ENCODE measurements at regions not wholly inside any gene's neighbourhood (a gene's known extent, or its start where the extent isn't known, plus 50 kb on each side); places are given as distances from the start of the nearest gene placed in this dataset.

DNA sequence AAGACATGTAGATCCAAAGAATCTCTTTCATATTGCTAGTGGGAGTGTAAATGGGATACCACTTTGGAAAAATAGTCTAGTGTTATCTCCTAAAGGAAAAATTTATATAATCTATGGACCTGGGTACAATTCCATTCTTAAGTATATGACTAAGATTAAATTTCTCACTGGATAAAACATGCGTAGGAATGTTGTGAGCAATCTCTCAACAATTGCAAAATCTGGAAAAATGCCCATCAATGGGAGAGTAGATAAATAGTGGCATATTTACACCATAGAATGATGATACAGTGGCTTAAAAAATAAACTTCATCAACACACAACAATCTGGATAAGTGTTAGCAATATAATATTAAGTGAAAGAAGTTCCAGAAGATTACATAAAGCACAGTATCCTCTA lies 469.5 kb downstream of the MAN2A1 start:
- no peak for DNase-seq

- DNase-seq: no peak
These were observed 471.4 kb downstream of the MAN2A1 start for GRCh38 chr5:110161162-110161561.

DNA sequence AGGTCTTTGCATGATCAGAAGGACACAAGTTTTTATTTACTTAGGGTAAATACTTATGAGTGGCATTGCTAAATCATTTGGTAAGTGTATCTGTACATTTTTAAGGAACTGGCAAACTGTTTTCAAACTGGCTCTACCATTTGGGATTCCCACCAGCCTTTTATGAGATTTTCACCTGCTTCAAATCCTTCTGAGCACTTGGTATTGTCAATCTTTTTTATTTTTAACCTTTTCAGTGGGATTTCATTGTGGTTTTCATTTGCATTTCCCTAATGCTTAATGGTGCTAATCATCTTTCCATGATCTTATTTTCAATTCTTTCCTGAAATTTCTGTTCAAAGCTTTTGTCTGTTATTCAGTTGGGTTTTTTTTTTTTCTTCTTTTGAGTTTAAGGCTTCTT lies 475.6 kb downstream of the MAN2A1 start:
- no peak for DNase-seq

DNA sequence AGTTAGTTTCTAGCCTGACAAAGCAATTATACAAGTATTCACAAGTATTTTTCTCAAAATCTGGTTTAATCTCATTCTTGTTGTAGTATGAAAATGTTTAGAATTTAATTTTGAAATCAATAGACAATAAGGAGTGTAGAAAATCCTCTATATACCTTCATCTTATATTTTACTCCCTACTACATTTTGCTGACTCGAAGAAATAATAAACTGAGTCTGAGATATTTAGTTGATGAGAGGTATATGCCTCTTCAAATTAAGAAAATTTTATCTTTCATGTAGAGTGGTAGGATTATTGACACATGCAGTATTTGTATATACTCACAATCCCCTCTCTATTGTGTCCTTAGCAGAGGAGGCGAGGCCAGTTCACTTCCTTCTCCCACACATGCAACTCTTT lies 477.7 kb downstream of the MAN2A1 start:
- no peak for DNase-seq

GRCh38 chr5:110169461-110169860 lies 479.7 kb downstream of the MAN2A1 start:
- DNase-seq: no peak

GRCh38 chr5:110177729-110178128 lies 488.0 kb downstream of the MAN2A1 start:
- no peak for DNase-seq

DNA sequence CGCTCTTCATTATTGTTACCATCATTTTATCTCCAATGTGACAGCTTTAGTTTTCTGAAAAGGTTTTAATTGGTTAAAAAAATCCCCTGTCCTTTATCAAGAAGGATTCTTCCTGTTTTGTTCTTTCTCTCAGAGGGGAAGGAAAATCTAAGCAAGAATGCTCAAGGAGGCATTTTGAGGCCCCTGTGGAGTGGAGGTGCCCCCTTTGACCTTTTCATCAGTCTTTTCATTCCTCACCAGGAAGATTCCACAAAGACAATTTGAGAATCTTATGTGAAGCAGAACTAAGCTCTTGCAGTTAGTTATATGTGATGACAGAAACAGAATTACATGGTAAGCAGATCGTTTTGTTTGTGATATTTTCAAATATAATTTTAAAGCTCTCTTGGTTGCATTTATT lies 489.6 kb downstream of the MAN2A1 start:
- no peak for DNase-seq

- no peak for DNase-seq
These were observed 504.5 kb downstream of the MAN2A1 start for GRCh38 chr5:110194191-110194590.

DNA sequence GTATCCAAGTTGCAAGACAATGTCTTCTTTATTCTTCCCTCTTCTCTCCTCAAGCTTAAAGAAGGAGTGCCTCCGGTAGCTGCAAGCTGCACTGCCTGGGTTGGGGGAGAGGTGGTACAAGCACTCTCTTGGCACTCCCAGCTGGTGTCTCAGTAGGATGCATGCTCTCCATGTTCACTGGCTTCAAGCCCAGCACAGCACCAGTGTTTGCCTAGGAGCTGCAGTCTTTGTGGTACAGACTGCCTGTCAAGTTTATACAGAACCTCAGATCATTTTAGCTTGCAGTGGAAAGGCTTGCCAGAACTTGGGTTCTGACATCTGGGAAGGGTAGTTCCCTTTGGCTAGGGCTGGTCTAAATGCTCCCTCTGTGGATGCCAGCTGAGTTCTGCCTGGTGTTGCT lies 505.6 kb downstream of the MAN2A1 start:
- DNase-seq: no peak

- no peak for DNase-seq
These were observed 512.1 kb downstream of the MAN2A1 start for GRCh38 chr5:110201791-110202190.

DNA sequence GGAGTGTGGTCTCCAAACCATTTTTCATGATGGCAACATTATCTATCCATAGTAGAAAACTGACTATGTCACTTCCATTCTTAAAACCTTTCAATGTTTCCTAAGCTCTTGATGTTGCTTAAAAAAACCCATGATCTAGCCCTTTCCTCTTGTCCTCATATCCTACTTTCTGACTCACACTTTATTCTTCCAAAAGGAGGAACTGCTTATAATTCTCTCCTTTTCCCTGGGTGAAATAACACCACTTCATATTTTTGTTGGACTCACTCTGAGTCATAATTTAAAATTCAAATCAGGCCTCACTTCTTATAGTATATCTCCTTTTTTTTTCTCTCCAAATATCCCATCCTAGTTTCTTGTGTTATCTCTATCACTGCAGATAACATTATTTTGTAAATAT lies 513.9 kb downstream of the MAN2A1 start:
- DNase-seq: no peak

- no peak for DNase-seq
These were observed 517.1 kb downstream of the TMEM232 start for GRCh38 chr5:110209401-110209800.

DNA sequence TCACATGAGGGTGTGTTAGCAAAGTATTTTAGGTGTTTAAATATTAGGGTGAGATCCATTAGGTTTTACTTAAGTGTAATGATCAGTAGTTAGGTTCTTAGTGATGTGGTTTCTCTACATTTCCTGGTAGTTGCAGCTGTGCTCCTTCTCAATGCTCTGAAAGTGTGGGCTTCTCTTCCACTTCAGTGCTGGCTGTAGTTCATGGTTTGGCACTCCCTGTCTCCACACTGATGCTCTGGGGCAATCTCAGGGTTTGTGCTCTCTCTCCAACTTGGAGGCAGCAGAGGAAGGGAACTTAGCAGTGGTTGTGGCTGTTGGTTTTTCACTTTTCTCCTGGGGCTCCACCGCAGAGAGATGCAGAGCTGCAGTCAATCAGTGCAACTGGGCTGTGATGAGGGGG lies 507.5 kb downstream of the TMEM232 start:
- no peak for DNase-seq

DNA sequence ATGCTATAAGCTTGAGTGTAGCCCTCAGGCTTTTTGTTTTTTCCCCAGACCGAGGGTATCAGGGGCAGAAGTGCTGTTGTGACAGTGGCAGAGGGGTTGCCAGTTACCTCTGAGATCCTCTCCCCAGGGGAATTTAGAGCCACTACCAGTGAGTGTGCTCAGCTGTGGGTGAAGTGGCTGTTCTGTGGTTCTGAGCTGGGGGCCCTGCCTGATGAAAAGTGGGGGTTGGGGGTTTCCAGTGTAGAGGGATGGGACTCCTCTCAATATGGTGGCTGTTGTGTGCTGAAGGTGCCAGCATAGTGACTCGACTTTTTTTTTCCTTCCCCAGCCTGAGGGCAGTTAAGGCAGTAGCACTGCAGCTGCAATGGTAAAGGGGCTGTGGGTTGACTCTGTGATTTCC lies 506.7 kb downstream of the TMEM232 start:
- no peak for DNase-seq

- DNase-seq: no peak
These were observed 505.4 kb downstream of the TMEM232 start for GRCh38 chr5:110221036-110221435.

DNA sequence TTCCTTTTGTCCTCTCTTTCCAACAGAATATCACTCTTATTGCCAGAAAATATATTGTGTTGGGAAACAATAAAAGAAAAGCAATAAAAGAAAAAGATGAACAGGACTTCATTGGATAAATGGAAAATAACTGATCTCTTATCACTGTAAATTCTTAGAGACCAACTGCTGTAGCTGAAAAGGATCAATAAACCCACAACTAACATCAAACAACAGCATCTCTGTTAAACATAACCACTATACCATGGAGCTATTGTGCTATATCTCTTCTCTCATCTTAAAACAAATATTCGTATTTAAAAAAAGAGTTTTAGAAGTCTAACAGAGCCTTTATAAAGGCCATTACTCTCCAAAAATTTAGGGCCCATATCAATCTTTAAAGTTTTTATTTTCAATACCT lies 502.4 kb downstream of the TMEM232 start:
- no peak for DNase-seq

DNA sequence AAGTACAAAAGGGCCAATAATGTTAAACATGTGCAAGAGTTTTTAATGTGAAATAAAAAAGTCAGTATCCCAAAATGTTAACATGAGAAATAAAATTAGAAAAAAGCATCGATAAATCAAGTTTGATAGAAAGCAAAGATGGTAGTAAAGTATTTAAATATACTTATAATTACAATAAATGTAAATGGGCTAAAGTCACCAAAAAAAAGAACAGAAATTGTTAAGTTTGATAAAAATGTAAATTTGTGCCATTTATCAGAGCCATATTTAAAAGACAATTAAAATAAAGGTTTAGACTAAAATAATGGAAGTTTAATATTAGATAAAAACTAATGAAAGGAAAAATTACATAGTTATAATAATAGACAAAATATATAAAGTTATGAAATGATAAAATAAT lies 500.5 kb downstream of the TMEM232 start:
- no peak for DNase-seq

- no peak for DNase-seq
These were observed 486.7 kb downstream of the TMEM232 start for GRCh38 chr5:110239786-110240185.

GRCh38 chr5:110242950-110243349 lies 483.5 kb downstream of the TMEM232 start:
- no peak for DNase-seq

GRCh38 chr5:110248921-110249320 lies 477.6 kb downstream of the TMEM232 start:
- DNase-seq: no peak

GRCh38 chr5:110250355-110250754 lies 476.1 kb downstream of the TMEM232 start:
- DNase-seq: no peak

DNA sequence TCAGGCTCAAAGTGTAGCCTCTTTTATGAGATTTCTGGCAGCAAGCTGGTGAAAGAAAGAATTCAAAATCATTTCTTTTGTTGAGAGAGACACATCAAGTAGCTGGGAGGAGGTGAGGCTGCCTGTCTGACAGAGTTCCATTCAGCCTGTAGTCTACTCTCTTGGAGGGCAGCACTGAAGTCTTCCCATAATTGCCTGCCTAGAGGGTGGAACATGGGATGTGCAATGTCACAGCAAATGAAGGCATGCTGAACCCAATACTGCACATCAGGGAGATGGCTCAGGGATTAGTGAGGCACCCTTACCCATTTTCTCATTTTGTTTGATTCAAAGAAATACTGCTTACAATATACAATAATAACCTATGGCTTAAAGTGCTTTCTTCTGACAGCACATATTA lies 475.7 kb downstream of the TMEM232 start:
- no peak for DNase-seq

DNA sequence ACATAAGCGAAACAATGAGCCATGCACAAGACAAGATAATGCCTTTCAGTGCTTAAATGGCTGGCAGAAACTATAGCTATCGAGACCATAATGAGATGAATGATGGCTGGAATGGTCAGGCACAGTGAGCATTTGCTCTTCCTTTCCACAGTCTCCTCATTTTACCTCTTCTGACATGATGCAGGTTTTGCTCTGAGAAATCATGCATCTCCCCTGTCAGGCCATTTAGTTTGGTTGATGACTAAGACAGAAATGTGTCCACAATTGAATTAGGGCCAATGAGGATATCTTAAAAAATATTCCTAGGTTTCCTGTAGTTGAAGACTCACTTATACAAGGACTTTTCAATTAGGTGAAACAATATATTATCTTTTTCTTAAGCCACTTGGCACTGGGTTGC lies 475.1 kb downstream of the TMEM232 start:
- DNase-seq: no peak

DNA sequence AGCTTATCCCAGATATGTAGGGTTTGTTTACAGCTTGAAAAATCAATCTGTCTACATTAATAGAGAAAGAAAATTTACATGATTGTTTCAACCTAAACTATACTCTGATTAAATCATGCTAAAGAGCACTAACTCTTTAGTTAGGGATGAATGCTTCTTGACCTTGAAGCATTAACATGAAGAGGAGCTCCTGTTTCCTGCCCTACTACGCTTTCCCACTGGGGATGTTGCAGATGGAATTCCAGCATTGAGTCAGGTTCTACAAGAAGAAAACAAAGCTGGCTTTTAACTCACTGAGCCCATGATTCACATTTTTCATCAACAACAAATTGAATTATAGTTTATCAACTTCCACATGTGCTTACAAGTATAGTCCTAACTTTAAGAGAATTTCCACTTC lies 471.3 kb downstream of the TMEM232 start:
- no peak for DNase-seq

- DNase-seq: no peak
These were observed 470.2 kb downstream of the TMEM232 start for GRCh38 chr5:110256298-110256697.

- DNase-seq: no peak
These were observed 468.5 kb downstream of the TMEM232 start for GRCh38 chr5:110257971-110258370.

Measured in AML-193 (cell line).